ENCODE measurements at regions not wholly inside any gene's neighbourhood (a gene's known extent, or its start where the extent isn't known, plus 50 kb on each side); places are given as distances from the start of the nearest gene placed in this dataset.

DNA sequence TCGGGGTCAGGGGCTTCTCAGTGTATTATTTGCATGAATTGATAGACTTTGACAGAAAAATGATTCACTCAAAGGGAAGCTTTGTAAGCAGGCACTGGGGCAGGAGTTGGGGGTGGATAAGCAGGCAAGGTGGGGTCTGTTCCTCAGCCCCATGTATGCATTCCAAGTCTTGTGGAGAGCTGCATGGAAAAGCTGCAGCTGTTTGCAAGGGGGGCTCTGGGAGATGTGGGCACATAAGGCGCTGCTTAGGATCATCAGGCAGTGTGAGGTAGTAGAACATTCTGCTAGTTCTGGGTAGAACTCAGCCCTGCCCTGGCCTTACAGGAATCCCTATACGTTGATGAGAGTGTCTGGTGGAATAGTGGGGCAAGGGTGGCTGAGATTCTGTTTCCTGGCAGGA lies 154.2 kb upstream of the LRIG1 start:
- Histone ChIP-seq H3K27me3 (ENCODE audit: insufficient read depth, insufficient read length) (no peaks in the 10 kb centered on the region), H3K9ac (ENCODE audit: insufficient read length, low read depth) (no peak overlapping the region), H3K4me3 (ENCODE audit: insufficient read length, low read depth) (no peak overlapping the region), H3K36me3 (ENCODE audit: insufficient read depth, insufficient read length, low read length) (no peaks in the 10 kb centered on the region), H3K4me1 (ENCODE audit: insufficient read depth, insufficient read length) (peaks cover 2% of the 10 kb centered on the region), H3K9me3 (ENCODE audit: insufficient read depth, low read length) (0 out of 2 replicates have a peak, but pooled peaks cover 4% of the 10 kb centered on the region)
- no peak for DNase-seq (ENCODE audit: low read depth, low spot score)
- TF ChIP-seq ZNF274 (IDR thresholded peaks at IDR 0.05; ENCODE audit: low read depth, low read length) (no peak), YY1 (IDR thresholded peaks at IDR 0.05; ENCODE audit: insufficient read depth, insufficient read length) (no peak)

DNA sequence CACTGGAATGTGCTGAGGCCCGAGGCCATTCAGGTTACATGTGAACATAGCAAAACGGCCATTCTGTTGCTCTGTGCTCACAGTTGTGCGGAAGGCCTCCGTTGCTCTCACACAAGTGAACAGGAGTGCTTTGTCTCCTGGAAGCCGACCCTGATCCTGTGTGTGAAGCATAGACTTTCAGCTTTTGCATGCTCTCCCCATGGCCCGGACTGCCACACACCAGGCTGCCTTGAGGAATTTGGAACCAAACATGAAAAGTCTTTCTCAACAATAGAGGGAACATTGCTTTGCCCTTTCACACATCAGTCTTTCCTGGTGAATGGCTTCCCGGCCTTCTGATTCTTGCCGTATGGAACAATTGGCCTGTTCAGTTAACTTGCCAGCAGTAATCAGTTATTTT lies 154.8 kb upstream of the LRIG1 start:
- H3K9me3 ChIP-seq (ENCODE audit: insufficient read depth, low read length), result 0 out of 2 replicates have a peak, but pooled peaks cover 4% of the 10 kb centered on the region
- H3K9ac ChIP-seq (ENCODE audit: insufficient read length, low read depth), result no peak overlapping the region

DNA sequence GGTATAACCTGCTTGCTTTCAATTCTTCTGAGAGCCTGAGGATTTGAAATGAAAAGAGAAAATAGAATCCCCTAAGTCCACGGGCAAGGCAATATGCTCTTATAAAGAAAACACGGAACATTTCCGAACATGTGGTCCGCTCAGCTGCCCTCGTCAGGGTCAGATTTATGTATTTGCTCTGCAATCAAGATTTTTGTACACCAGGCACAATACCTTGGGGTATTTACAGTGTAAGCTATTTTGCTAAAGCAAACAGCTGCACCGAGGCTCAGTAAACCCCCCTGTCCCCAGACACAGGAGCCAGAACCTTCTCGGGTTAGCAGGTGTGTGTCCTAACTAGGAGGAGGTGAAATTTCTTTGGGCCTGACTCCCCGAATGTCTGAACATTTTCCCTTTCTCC lies 155.8 kb upstream of the LRIG1 start:
- Histone ChIP-seq H3K27me3 (ENCODE audit: insufficient read depth, insufficient read length) (no peaks in the 10 kb centered on the region), H3K36me3 (ENCODE audit: insufficient read depth, insufficient read length, low read length) (no peaks in the 10 kb centered on the region), H3K4me3 (ENCODE audit: insufficient read length, low read depth) (no peak overlapping the region), H3K4me1 (ENCODE audit: insufficient read depth, insufficient read length) (peaks cover 2% of the 10 kb centered on the region), H3K9me3 (ENCODE audit: insufficient read depth, low read length) (no peaks in the 10 kb centered on the region), H3K9ac (ENCODE audit: insufficient read length, low read depth) (no peak overlapping the region)
- DNase-seq (ENCODE audit: low read depth, low spot score), result no peak
- TF ChIP-seq YY1 (IDR thresholded peaks at IDR 0.05; ENCODE audit: insufficient read depth, insufficient read length) (no peak), ZNF274 (IDR thresholded peaks at IDR 0.05; ENCODE audit: low read depth, low read length) (no peak), SUZ12 (IDR thresholded peaks at IDR 0.05; ENCODE audit: extremely low read depth, insufficient read depth, insufficient read length) (no peak)

More for the DNA sequence above, 154.8 kb upstream of the LRIG1 start:
- no peak for TF ChIP-seq SUZ12 (IDR thresholded peaks at IDR 0.05; ENCODE audit: extremely low read depth, insufficient read depth, insufficient read length)
- TF ChIP-seq YY1 (IDR thresholded peaks at IDR 0.05; ENCODE audit: insufficient read depth, insufficient read length), result no peak
- TF ChIP-seq ZNF274 (IDR thresholded peaks at IDR 0.05; ENCODE audit: low read depth, low read length), result no peak
- peaks cover 2% of the 10 kb centered on the region for H3K4me1 ChIP-seq (ENCODE audit: insufficient read depth, insufficient read length)
- H3K27me3 ChIP-seq (ENCODE audit: insufficient read depth, insufficient read length), result no peaks in the 10 kb centered on the region
- no peaks in the 10 kb centered on the region for H3K36me3 ChIP-seq (ENCODE audit: insufficient read depth, insufficient read length, low read length)
- DNase-seq (ENCODE audit: low read depth, low spot score), result no peak
- H3K4me3 ChIP-seq (ENCODE audit: insufficient read length, low read depth), result no peak overlapping the region

DNA sequence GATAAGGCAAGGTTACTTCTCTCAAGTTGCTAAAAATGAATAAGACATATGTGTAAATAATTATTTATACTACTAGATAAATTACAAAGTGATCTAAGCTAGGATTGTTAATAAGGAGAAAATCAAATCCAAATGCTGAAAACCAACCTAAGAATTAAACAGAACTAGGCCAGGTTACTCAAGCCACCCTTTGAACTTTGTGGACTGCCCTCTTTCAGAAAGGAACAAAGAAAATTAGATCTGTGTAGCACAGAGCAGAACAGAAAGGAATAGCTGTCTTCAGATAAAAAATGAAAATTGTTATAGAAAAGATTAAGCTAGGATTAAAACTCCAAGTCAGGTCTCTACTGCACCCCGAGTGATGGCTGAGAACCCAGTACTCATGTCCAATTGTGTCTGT lies 158.2 kb upstream of the LRIG1 start:
- TF ChIP-seq YY1 (IDR thresholded peaks at IDR 0.05; ENCODE audit: insufficient read depth, insufficient read length), result no peak
- no peak for TF ChIP-seq SUZ12 (IDR thresholded peaks at IDR 0.05; ENCODE audit: extremely low read depth, insufficient read depth, insufficient read length)
- TF ChIP-seq ZNF274 (IDR thresholded peaks at IDR 0.05; ENCODE audit: low read depth, low read length), result no peak
- Histone ChIP-seq H3K4me3 (ENCODE audit: insufficient read length, low read depth) (no peak overlapping the region), H3K36me3 (ENCODE audit: insufficient read depth, insufficient read length, low read length) (no peaks in the 10 kb centered on the region), H3K9ac (ENCODE audit: insufficient read length, low read depth) (no peak overlapping the region), H3K4me1 (ENCODE audit: insufficient read depth, insufficient read length) (peaks cover 7% of the 10 kb centered on the region), H3K9me3 (ENCODE audit: insufficient read depth, low read length) (no peaks in the 10 kb centered on the region), H3K27me3 (ENCODE audit: insufficient read depth, insufficient read length) (no peaks in the 10 kb centered on the region)
- DNase-seq (ENCODE audit: low read depth, low spot score), result no peak

DNA sequence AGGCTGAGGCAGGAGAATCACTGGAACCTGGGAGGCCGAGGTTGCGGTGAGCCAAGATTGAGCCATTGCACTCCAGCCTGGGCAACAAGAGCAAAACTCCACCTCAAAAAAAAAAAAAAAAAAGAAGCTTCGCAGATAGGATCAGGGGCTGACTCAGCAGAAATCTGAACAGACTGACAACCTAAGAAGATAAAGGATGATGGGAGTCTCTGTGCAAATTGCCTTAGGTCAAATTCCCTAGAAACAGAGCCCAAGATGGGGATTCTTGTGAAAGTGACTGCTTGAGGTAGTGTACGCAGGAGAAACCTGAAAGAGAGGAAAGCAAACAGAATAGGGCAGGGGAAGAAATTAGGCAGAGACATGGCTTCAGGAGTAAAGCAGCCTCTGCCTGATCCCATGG lies 160.8 kb upstream of the LRIG1 start:
- TF ChIP-seq YY1 (IDR thresholded peaks at IDR 0.05; ENCODE audit: insufficient read depth, insufficient read length), result no peak
- no peak for TF ChIP-seq SUZ12 (IDR thresholded peaks at IDR 0.05; ENCODE audit: extremely low read depth, insufficient read depth, insufficient read length)
- TF ChIP-seq ZNF274 (IDR thresholded peaks at IDR 0.05; ENCODE audit: low read depth, low read length), result no peak
- Histone ChIP-seq H3K4me3 (ENCODE audit: insufficient read length, low read depth) (no peak overlapping the region), H3K27me3 (ENCODE audit: insufficient read depth, insufficient read length) (no peaks in the 10 kb centered on the region), H3K4me1 (ENCODE audit: insufficient read depth, insufficient read length) (peaks cover 5% of the 10 kb centered on the region), H3K36me3 (ENCODE audit: insufficient read depth, insufficient read length, low read length) (no peaks in the 10 kb centered on the region), H3K9me3 (ENCODE audit: insufficient read depth, low read length) (no peaks in the 10 kb centered on the region), H3K9ac (ENCODE audit: insufficient read length, low read depth) (no peak overlapping the region)
- DNase-seq (ENCODE audit: low read depth, low spot score), result no peak

DNA sequence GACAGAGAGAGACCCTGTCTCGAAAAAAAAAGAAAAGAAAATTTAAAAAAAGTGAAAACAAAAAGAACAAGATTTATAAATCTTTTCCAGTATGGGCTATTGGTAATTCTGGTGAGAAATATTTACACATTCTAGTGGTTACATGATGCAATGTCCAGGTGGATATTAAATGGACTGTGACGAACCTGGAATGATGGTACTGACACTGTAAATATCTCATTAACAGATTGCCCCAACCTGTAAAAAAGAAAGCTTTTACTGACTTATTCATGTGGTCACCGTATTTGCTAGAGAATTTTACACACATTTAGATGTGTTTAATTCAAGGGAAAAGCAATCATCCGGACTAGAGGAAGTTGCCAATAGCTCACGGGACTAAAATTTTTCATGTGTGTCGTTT lies 162.1 kb upstream of the LRIG1 start:
- H3K36me3 ChIP-seq (ENCODE audit: insufficient read depth, insufficient read length, low read length), result no peaks in the 10 kb centered on the region
- no peak for DNase-seq (ENCODE audit: low read depth, low spot score)
- no peak overlapping the region for H3K4me3 ChIP-seq (ENCODE audit: insufficient read length, low read depth)
- no peak overlapping the region for H3K9ac ChIP-seq (ENCODE audit: insufficient read length, low read depth)
- no peaks in the 10 kb centered on the region for H3K27me3 ChIP-seq (ENCODE audit: insufficient read depth, insufficient read length)
- no peaks in the 10 kb centered on the region for H3K9me3 ChIP-seq (ENCODE audit: insufficient read depth, low read length)
- peaks cover 5% of the 10 kb centered on the region for H3K4me1 ChIP-seq (ENCODE audit: insufficient read depth, insufficient read length)
- TF ChIP-seq YY1 (IDR thresholded peaks at IDR 0.05; ENCODE audit: insufficient read depth, insufficient read length) (no peak), ZNF274 (IDR thresholded peaks at IDR 0.05; ENCODE audit: low read depth, low read length) (no peak), SUZ12 (IDR thresholded peaks at IDR 0.05; ENCODE audit: extremely low read depth, insufficient read depth, insufficient read length) (no peak)

DNA sequence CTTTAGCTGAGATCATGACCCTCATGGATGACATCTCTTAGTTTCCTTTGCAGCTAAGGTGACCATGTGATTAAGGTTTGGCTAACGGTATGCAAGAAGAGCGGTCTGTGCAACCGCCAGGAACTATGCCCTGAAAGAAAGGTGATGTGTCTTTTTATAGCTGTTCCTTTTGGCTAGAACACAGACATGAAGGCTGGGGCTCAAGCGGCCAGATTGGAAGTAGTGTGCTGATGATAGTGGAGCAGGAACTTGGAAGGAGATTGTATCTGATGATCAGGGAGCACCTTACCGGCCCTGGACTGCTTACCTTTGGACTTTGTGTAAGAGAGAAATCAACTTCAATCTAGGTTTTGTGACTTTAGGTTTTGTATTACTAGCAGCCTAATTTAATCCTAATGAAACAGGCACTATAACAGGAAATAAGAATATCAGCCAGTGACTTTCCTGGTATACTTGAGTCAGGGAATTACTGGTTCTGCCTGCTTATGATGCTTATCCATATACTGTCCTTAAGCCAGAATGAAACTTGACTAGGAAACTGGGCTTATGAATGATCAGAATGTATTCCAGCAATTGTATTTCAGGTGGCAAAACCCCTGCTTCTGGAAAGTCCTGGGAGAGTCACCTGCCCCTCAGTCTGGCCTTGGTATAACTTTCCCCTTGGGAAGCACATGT lies 164.3 kb upstream of the LRIG1 start:
- no peak overlapping the region for H3K9ac ChIP-seq (ENCODE audit: insufficient read length, low read depth)
- H3K27me3 ChIP-seq (ENCODE audit: insufficient read depth, insufficient read length), result no peaks in the 10 kb centered on the region
- H3K4me3 ChIP-seq (ENCODE audit: insufficient read length, low read depth), result no peak overlapping the region
- H3K36me3 ChIP-seq (ENCODE audit: insufficient read depth, insufficient read length, low read length), result no peaks in the 10 kb centered on the region
- no peak for DNase-seq (ENCODE audit: low read depth, low spot score)
- no peaks in the 10 kb centered on the region for H3K9me3 ChIP-seq (ENCODE audit: insufficient read depth, low read length)
- peaks cover 5% of the 10 kb centered on the region for H3K4me1 ChIP-seq (ENCODE audit: insufficient read depth, insufficient read length)
- TF ChIP-seq SUZ12 (IDR thresholded peaks at IDR 0.05; ENCODE audit: extremely low read depth, insufficient read depth, insufficient read length) (no peak), YY1 (IDR thresholded peaks at IDR 0.05; ENCODE audit: insufficient read depth, insufficient read length) (no peak), ZNF274 (IDR thresholded peaks at IDR 0.05; ENCODE audit: low read depth, low read length) (no peak)
